Muscle of leg (tissue), 3 donors: ENCODE measurements at regions not wholly inside any gene's neighbourhood (a gene's known extent, or its start where the extent isn't known, plus 50 kb on each side); places are given as distances from the start of the nearest gene placed in this dataset.
A peak's percentile ranks its signal among the peaks of the same experiment; 100 is the strongest.

Experiments
- DNase-seq: peaks from one replicate; pipeline ENCODE4 v3.0.0; 2013
- H3K27ac ChIP-seq: one replicate; pipeline ENCODE4 v1.5.1; 2013; ENCODE audit warnings: mild to moderate bottlenecking, low read length, control low read depth
- H3K27me3 ChIP-seq: one replicate; pipeline ENCODE4 v1.6.1; 2013; ENCODE audit warnings: low read length; ENCODE audit not compliant: control insufficient read depth, insufficient read depth
- H3K36me3 ChIP-seq: one replicate; pipeline ENCODE4 v1.6.1; 2013; ENCODE audit warnings: low read length; ENCODE audit not compliant: control insufficient read depth, insufficient read depth
- H3K4me1 ChIP-seq: one replicate; pipeline ENCODE4 v1.6.1; 2013; ENCODE audit warnings: low read length; ENCODE audit not compliant: control insufficient read depth, insufficient read depth
- H3K4me3 ChIP-seq: one replicate; pipeline ENCODE4 v1.5.1; 2013; ENCODE audit warnings: low read length, control low read depth
- H3K9me3 ChIP-seq: replicated peaks from 2 replicates; pipeline ENCODE4 v1.6.1; 2013; ENCODE audit warnings: low read depth, low read length; ENCODE audit not compliant: control insufficient read depth
- WGBS: methylation state at CpG from one replicate; pipeline ENCODE4 v1.1.5; 2013; ENCODE audit warnings: missing lambda C conversion rate; ENCODE audit not compliant: insufficient coverage; 5-methylcytosine and 5-hydroxymethylcytosine counted together

GRCh38 chr12:30829876-30830275, 75.1 kb upstream of the CAPRIN2 start:
- no peak overlapping the region for H3K27ac ChIP-seq
- 100% methylated on average over 1 of the region's 1 CpG for WGBS
- peaks cover 9% of the 10 kb centered on the region for H3K27me3 ChIP-seq
- DNase-seq = no peak
- no peaks in the 10 kb centered on the region for H3K4me1 ChIP-seq
- no peak overlapping the region for H3K4me3 ChIP-seq
- no peaks in the 10 kb centered on the region for H3K36me3 ChIP-seq
- H3K9me3 ChIP-seq = no peaks in the 10 kb centered on the region

GRCh38 chr12:30828686-30829085, 73.9 kb upstream of the CAPRIN2 start:
- Histone ChIP-seq H3K27me3 (peaks cover 10% of the 10 kb centered on the region), H3K9me3 (no peaks in the 10 kb centered on the region), H3K36me3 (no peaks in the 10 kb centered on the region), H3K27ac (no peak overlapping the region), H3K4me1 (no peaks in the 10 kb centered on the region), H3K4me3 (no peak overlapping the region)
- WGBS = 100% methylated on average over 3 of the region's 4 CpGs
- DNase-seq = no peak

DNA sequence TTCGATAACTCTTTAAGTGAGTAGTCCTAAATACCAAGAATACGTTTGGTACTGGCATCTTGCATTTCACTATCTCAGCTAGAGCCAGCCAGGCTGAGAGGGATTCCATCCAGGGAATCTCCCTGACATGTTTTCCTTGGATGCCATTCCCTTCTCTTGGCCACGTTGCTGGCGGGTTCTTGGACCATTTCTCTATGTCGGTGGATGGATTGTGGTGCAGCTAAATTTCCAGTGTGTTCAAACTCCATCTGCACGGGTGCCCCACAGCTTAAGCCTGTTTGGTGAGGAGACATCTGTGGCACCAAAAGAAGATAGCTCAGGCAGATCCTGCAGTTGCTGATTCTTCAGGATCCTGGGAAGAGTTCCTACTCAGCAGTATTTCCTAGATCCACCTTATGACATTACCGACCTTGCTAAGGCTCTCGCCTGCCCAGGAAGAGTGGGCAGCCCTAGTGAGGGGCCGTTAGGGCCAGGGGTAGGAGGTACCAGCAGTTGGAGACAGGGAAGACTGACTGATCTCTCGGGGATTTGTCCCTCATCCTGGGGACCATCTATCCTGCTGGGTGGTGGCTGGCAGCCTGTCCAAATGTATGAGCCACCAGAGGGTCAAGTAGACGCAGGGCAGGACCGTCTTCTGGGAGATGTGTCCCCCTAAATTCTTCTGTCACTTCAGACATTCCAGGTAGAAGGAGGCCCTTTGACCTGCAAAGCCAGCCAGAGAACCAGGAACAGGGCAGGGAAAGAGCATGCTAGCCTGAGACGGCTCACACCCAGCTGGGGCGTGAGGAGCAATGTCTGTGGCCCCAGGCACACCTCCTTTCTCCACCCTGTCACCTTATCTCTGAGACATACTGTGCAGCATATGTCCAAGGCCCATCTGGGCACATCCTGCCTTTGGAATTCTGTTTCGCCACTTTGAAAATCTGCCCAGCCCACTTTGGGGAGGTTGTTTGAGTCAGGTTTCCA, 72.6 kb upstream of the CAPRIN2 start:
- no peak overlapping the region for H3K4me3 ChIP-seq
- H3K27me3 ChIP-seq = peaks cover 15% of the 10 kb centered on the region
- WGBS = 83% methylated on average over 9 of the region's 15 CpGs
- DNase-seq = no peak
- no peaks in the 10 kb centered on the region for H3K36me3 ChIP-seq
- H3K27ac ChIP-seq = no peak overlapping the region
- H3K9me3 ChIP-seq = no peaks in the 10 kb centered on the region
- peaks cover 5% of the 10 kb centered on the region for H3K4me1 ChIP-seq

DNA sequence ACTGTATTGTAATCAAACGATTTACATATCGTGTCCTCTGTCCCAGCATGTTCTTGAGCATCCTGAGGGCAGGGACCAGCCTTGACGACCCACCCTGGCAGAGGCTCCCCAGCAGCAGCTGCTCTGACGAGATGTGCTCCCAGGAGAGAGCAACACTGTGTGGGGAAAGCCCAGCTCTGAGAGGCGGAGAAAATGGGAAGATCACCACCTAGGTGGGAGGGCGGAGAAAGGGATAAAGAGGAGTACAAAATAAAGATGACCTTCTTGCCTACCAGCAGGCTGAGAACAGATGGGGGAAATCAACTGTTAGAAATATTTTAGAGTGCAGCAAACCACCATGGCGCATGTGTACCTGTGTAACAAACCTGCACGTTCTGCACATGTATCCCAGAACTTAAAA, 71.5 kb upstream of the CAPRIN2 start:
- peaks cover 15% of the 10 kb centered on the region for H3K27me3 ChIP-seq
- H3K4me3 ChIP-seq = no peak overlapping the region
- H3K27ac ChIP-seq = no peak overlapping the region
- 65% methylated on average over 4 of the region's 8 CpGs for WGBS
- H3K36me3 ChIP-seq = no peaks in the 10 kb centered on the region
- DNase-seq = no peak
- H3K4me1 ChIP-seq = peaks cover 6% of the 10 kb centered on the region
- no peaks in the 10 kb centered on the region for H3K9me3 ChIP-seq

DNA sequence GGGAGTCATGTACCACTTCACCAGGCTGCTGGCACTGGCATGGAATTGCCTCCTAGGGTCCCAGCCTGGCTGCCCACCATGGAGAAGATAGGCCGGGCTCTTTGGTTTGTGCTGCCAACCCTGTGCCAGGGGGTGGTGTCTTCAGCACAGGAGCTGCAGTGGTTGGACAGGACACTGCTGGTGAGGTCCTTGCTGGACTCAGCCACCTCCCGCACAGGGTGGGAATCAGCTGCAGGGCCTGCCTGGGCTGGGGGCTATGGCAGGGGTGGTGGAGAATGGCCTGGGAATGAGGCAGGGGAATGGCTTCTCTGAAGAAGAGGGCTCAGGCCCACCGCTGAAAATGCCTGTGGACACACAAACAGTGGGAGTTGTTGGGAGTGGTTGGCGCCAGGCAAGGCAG, 70.6 kb upstream of the CAPRIN2 start:
- peaks cover 15% of the 10 kb centered on the region for H3K27me3 ChIP-seq
- H3K9me3 ChIP-seq = no peaks in the 10 kb centered on the region
- H3K4me3 ChIP-seq = no peak overlapping the region
- H3K36me3 ChIP-seq = no peaks in the 10 kb centered on the region
- no peak for DNase-seq
- peaks cover 6% of the 10 kb centered on the region for H3K4me1 ChIP-seq
- H3K27ac ChIP-seq = no peak overlapping the region
- 83% methylated on average over 3 of the region's 4 CpGs for WGBS

GRCh38 chr12:30824311-30824710, 69.6 kb upstream of the CAPRIN2 start:
- no peak overlapping the region for H3K4me3 ChIP-seq
- WGBS = 97% methylated on average over 3 of the region's 5 CpGs

DNA sequence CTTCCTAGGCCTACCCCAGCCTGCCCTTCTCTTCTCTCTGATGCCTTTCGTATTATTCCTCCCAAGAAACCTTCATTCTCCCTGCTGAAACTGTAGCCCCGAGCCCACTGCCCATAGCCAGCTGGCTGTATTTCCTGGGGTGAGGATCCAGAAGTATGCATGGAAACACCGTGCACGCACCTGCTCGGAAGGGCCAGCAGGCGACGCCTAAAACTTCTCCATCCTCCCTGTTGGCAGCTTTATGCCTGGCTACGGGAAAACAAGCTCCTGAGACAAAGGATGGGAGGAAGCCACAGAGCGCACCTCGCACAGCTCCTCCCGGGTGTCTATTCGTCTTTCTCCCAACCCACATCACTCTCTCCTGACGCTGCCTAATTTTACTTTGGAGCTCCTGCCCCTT, 69.0 kb upstream of the CAPRIN2 start:
- Histone ChIP-seq H3K36me3 (no peaks in the 10 kb centered on the region), H3K9me3 (no peaks in the 10 kb centered on the region), H3K4me3 (no peak overlapping the region), H3K27ac (no peak overlapping the region), H3K27me3 (peaks cover 17% of the 10 kb centered on the region), H3K4me1 (peaks cover 6% of the 10 kb centered on the region)
- WGBS = 87% methylated on average over 9 of the region's 13 CpGs
- no peak for DNase-seq

More at GRCh38 chr12:30824311-30824710, 69.6 kb upstream of the CAPRIN2 start:
- Histone ChIP-seq H3K27ac (no peak overlapping the region), H3K4me1 (peaks cover 6% of the 10 kb centered on the region), H3K27me3 (peaks cover 17% of the 10 kb centered on the region), H3K9me3 (no peaks in the 10 kb centered on the region), H3K36me3 (no peaks in the 10 kb centered on the region)
- no peak for DNase-seq

GRCh38 chr12:30823156-30823699, 68.5 kb upstream of the CAPRIN2 start:
- no peaks in the 10 kb centered on the region for H3K9me3 ChIP-seq
- peaks cover 19% of the 10 kb centered on the region for H3K27me3 ChIP-seq
- DNase-seq = peak; percentile 60
- H3K4me1 ChIP-seq = peaks cover 6% of the 10 kb centered on the region
- H3K27ac ChIP-seq = peak overlapping the region; percentile 81
- peak overlapping the region; percentile 58 for H3K4me3 ChIP-seq
- H3K36me3 ChIP-seq = no peaks in the 10 kb centered on the region
- WGBS = 23% methylated on average over 27 of the region's 32 CpGs

GRCh38 chr12:30822385-30823155, 67.8 kb upstream of the CAPRIN2 start:
- Histone ChIP-seq H3K36me3 (no peaks in the 10 kb centered on the region), H3K4me1 (peaks cover 6% of the 10 kb centered on the region), H3K4me3 (peak overlapping the region; percentile 58), H3K9me3 (no peaks in the 10 kb centered on the region), H3K27ac (peak overlapping the region; percentile 81), H3K27me3 (peaks cover 17% of the 10 kb centered on the region)
- DNase-seq = peak; percentile 84
- 2% methylated on average over 40 of the region's 50 CpGs for WGBS

GRCh38 chr12:30820406-30820946, 65.7 kb upstream of the CAPRIN2 start:
- no CpG with 5 or more reads among the region's 2 CpGs for WGBS
- Histone ChIP-seq H3K27me3 (peaks cover 16% of the 10 kb centered on the region), H3K4me1 (peaks cover 6% of the 10 kb centered on the region), H3K36me3 (no peaks in the 10 kb centered on the region), H3K9me3 (no peaks in the 10 kb centered on the region), H3K27ac (no peak overlapping the region), H3K4me3 (no peak overlapping the region)
- no peak for DNase-seq
